ENCODE measurements at regions not wholly inside any gene's neighbourhood (a gene's known extent, or its start where the extent isn't known, plus 50 kb on each side); places are given as distances from the start of the nearest gene placed in this dataset.

GRCh38 chr4:128521648-128522111 is 234.1 kb upstream of the PGRMC2 start:
- POLR2A ChIA-PET (ENCODE audit: unreplicated experiment), result no interaction called here
- Histone ChIP-seq H2AK5ac (ENCODE audit: low read depth, low read length) (peak overlapping the region; percentile 46; the same call in 1 of the 2 replicates), H3K36me3 (ENCODE audit: control insufficient read depth, insufficient read depth, low read length) (no peaks in the 10 kb centered on the region), H3K9me1 (ENCODE audit: insufficient read depth, low read length) (peaks cover 19% of the 10 kb centered on the region), H3K18ac (ENCODE audit: low read depth, low read length) (peak overlapping the region; percentile 24; the same call in 1 of the 2 replicates), H4K91ac (ENCODE audit: insufficient read depth, low read depth, low read length) (peak overlapping the region; percentile 64), H3K4ac (ENCODE audit: low read depth, low read length) (peak overlapping the region; percentile 49), H3K4me1 (ENCODE audit: control insufficient read depth, insufficient read depth, low read length) (peaks cover 31% of the 10 kb centered on the region), H3K4me3 (ENCODE audit: insufficient read depth, low read depth, low read length) (no peak overlapping the region), H3K23ac (ENCODE audit: low read depth, low read length) (no peak overlapping the region), H3K56ac (ENCODE audit: extremely low read depth, insufficient read depth, low read length) (no peak overlapping the region), H3K9me3 (ENCODE audit: control insufficient read depth, insufficient read depth, low read length) (no peaks in the 10 kb centered on the region), H3K79me1 (ENCODE audit: low read depth in 1 of 2, low read length in 2 of 2) (no peaks in the 10 kb centered on the region), H4K5ac (ENCODE audit: low read depth, low read length) (peak overlapping the region; percentile 38; the same call in 1 of the 2 replicates), H3K27me3 (ENCODE audit: control insufficient read depth, insufficient read depth, low read length) (no peaks in the 10 kb centered on the region), H2BK20ac (ENCODE audit: low read depth, low read length) (peak overlapping the region; percentile 11; the same call in 1 of the 2 replicates), H3K14ac (replicated peaks; ENCODE audit: low read depth, low read length) (peak overlapping the region; percentile 43), H3K4me2 (ENCODE audit: low read depth, low read length) (no peak overlapping the region), H4K8ac (ENCODE audit: low read depth in 2 of 2, low read length in 2 of 2) (no peak overlapping the region; a peak in 3 of 4 replicates), H2AK9ac (replicated peaks; ENCODE audit: low read depth, low read length, poor library complexity) (no peak overlapping the region), H3K9ac (ENCODE audit: low read depth, low read length) (no peak overlapping the region), H4K20me1 (ENCODE audit: insufficient read depth, low read length) (no peaks in the 10 kb centered on the region), H3K27ac (ENCODE audit: insufficient read depth, low read length) (no peak overlapping the region), H2AFZ (replicated peaks; ENCODE audit: low read length, poor library complexity) (no peak overlapping the region), H2BK15ac (ENCODE audit: low read depth, low read length) (peak overlapping the region; percentile 91; the same call in 2 of the 3 replicates), H2BK5ac (ENCODE audit: low read depth, low read length, poor library complexity, severe bottlenecking) (peak overlapping the region; percentile 51), H2BK120ac (ENCODE audit: low read depth, low read length) (peak overlapping the region; percentile 14)
- intact Hi-C loops (cut with micrococcal nuclease), result loop anchor here (10.0 kb wide), 1 partner anchor 167 kb away; no protein-coding TSS in a partner anchor
- DNase-seq (peak; percentile 59), ATAC-seq (ENCODE audit: low read depth) (no peak)
- dilution Hi-C loops (cut with HindIII; ENCODE audit: low sequenced_read_pairs, unreplicated experiment), result no loop called here
- TF ChIP-seq MAFK (IDR thresholded peaks at IDR 0.05; ENCODE audit: low read depth, low read length), result no peak
- no peak for TF ChIP-seq CEBPB (IDR thresholded peaks at IDR 0.05; ENCODE audit: low read depth, low read length)
- no peak for TF ChIP-seq MAZ (IDR thresholded peaks at IDR 0.05; ENCODE audit: borderline replicate concordance, low read depth, low read length)
- TF ChIP-seq FOS (IDR thresholded peaks at IDR 0.05; ENCODE audit: low read depth, low read length), result no peak
- TF ChIP-seq POLR2A (IDR thresholded peaks at IDR 0.05; ENCODE audit: low read depth, low read length), result no peak
- TF ChIP-seq RCOR1 (IDR thresholded peaks at IDR 0.05; ENCODE audit: insufficient replicate concordance, low read length), result no peak
- TF ChIP-seq CHD1 (IDR thresholded peaks at IDR 0.05; ENCODE audit: low read depth, low read length), result no peak
- no TSS peak for BruUV-seq (replicated peaks)
- CTCF ChIA-PET, result interaction anchor here (0.6 to 0.9 kb wide), 2 partner anchors 61 to 490 kb away, joined by 3 read pairs; no protein-coding TSS in a partner anchor
- in situ Hi-C loops (cut with MboI; ENCODE audit: low sequenced_read_pairs), result no loop called here
- WGBS, 2 experiments (ENCODE audit: extremely low coverage in 2 of 2, insufficient read length in 1 of 2), result no CpG with 5 or more reads among the region's 4 CpGs

All from IMR-90 (cell line).